GM10266 (cell line): ENCODE measurements at regions not wholly inside any gene's neighbourhood (a gene's known extent, or its start where the extent isn't known, plus 50 kb on each side); places are given as distances from the start of the nearest gene placed in this dataset.

Source experiments
- DNase-seq: peaks from one replicate; pipeline ENCODE4 v3.0.0; 2012; ENCODE audit errors: extremely low spot score
- TF ChIP-seq, protein P1 (sequence below): IDR thresholded peaks from 2 replicates; pipeline ENCODE4 v1.5.1; 2012; ENCODE audit warnings: mild to moderate bottlenecking, low read depth; ENCODE audit not compliant: control insufficient read depth, insufficient read depth; ENCODE audit errors: missing control alignments

DNA sequence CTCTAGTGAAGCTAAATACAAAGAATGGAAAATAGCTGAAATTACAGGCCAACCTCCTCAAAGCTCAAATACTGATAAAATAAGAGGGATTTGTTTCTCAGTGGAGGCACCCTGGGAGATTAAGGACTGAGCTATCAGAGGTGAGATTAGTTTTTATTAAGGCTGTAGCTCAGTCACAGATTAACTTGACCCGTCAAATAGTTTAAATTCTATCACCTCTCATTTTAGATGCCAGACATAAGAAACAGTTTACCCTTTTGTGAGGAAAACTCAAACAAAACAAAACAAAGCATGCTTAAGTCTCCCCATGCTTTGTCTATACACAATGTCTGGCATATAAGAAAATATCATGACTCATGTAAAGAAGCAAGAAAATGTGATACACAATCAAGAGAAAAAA is 208.3 kb upstream of the PMFBP1 start:
- TF ChIP-seq, protein P1, sequence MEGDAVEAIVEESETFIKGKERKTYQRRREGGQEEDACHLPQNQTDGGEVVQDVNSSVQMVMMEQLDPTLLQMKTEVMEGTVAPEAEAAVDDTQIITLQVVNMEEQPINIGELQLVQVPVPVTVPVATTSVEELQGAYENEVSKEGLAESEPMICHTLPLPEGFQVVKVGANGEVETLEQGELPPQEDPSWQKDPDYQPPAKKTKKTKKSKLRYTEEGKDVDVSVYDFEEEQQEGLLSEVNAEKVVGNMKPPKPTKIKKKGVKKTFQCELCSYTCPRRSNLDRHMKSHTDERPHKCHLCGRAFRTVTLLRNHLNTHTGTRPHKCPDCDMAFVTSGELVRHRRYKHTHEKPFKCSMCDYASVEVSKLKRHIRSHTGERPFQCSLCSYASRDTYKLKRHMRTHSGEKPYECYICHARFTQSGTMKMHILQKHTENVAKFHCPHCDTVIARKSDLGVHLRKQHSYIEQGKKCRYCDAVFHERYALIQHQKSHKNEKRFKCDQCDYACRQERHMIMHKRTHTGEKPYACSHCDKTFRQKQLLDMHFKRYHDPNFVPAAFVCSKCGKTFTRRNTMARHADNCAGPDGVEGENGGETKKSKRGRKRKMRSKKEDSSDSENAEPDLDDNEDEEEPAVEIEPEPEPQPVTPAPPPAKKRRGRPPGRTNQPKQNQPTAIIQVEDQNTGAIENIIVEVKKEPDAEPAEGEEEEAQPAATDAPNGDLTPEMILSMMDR = no peak

DNA sequence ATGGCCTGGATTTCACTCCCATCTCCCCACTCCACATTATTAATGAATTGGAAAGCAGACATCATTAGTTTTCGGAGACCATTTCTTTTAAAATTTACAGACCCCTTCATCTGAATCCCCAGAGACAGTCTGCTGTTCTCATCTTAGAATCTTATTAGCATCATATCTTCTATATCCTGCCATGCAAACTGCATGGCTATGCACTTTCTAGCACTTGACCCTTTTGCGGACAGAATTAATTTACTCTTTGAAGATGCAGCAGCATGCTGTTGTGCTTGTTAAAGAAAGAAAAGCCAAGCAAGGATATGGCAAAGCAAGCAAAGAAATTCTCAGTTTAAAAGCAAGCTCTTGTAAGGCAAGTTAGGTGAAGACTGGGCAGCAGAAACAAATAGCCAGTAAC is 201.2 kb upstream of the PMFBP1 start:
- TF ChIP-seq, protein P1 = no peak
- DNase-seq = no peak

More for the DNA sequence above, 208.3 kb upstream of the PMFBP1 start:
- DNase-seq = no peak

DNA sequence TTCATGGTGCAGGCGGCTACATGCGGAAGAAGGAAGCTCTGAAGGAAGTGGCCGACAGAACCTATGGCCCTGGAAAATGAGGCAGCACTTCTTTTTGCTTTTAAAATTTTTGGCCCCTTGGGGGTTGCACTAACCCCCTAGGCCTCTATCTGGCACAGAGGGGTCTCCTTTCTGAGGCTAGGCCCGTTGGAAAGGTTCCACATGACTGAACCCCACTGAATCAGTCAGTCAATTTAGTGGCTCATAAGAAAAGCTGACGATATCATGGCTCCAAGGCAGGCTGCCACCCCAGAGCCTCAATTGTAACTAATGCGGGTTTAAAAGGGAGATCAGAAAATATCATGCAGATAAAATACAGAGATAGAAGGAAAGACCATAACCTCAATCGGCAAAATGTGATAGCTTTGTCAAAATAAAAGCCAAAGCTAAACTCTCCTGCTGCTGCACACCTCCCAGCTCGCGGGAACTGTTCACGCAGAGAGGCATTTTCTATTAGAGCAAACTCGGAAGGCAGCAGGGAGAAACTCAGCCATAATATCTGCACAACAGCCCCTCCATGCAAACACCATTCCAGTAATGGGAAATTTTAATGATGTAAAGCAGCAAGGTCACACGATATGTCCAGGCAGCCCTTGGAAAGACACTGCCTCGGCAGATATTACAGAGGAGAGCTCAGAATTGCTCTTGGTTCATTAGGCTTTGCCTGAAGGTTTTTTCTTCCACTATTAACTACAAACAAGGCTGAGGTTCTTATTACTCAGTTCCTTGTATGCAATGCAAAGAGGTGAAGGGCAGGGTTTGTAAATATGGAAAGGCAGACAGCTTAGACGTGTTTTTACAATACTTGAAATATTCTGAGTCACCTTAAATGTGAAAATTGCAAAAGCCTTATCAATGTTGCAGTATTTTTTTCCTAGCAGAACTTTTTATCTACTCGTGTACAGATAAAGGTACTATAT is 200.4 kb upstream of the PMFBP1 start:
- DNase-seq = no peak
- TF ChIP-seq, protein P1 = no peak

DNA sequence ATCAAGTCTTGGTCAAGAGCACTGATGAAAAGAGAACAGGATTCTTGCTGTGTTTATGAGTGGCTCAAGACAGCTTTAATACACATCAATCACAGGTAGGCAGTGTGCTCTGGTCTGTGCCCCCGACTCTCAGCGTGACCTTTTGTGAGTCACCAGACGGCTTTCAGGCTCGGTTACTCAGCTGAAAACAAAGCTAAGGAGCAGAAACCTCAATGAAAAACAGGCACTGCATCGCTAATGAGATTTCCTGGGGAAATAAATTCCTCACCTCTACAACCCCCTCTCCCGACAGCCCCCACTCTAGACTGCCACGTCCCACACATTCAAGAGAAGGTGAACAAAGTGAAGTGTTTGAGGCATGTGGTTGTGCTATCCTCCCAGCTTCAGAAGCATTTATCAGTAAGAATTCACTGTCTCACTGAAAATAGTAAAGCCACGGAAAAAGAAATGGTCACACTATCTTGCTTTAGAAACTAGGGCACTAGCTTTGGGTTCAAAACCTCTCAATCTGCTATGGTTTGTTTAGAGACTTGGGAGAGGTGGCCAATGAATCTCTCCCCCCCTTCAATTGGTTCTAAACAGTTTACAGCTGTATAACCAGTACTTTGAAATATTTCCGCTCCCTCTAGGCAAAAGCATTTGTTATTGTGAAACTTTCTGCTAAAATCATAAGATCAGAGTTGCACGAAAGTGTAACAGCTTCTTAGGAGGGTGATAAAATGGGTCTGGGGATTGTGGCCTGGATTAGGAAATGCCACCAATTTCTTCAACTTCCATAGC is 199.5 kb upstream of the PMFBP1 start:
- DNase-seq = no peak
- TF ChIP-seq, protein P1 = no peak

DNA sequence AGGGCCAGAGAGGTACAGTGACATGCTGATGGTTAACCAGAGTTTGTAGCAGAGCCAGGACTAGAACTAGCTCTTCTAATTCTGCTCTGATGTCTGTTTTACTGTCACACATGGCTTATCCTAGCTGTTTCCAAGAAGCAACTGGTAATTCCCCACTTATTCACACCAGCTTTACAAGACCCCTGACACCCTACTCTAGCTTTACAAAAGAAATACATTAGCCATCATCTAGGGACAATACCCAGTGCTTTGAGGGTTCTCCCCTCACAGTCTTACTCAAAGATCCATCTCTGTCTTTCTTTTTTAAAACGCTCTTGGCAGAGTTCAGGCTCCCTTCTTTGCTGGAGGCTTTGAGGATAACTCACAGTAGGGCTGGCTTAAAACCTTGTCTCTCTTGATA is 197.3 kb upstream of the PMFBP1 start:
- no peak for DNase-seq
- TF ChIP-seq, protein P1 = no peak

DNA sequence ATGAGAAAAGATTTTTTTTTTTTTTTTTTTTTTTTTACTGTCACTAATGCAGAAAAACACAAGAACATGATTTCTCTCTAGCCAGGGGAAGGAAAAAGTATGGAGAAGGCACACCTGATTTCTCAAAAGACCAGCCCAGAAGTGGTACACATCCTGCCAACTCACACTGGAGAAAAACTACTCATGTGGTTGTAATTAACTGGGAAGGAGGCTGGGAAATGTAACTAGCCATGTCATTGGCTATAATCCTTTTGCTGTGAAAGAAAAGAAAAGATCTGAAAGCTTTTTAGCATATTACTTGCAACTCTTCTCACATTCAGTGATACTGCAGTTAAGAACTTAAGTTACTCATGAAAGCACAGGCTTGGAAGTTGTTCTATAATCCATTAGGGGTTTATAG is 195.9 kb upstream of the PMFBP1 start:
- TF ChIP-seq, protein P1 = no peak
- no peak for DNase-seq
